ENCODE measurements at regions not wholly inside any gene's neighbourhood (a gene's known extent, or its start where the extent isn't known, plus 50 kb on each side); places are given as distances from the start of the nearest gene placed in this dataset.

DNA sequence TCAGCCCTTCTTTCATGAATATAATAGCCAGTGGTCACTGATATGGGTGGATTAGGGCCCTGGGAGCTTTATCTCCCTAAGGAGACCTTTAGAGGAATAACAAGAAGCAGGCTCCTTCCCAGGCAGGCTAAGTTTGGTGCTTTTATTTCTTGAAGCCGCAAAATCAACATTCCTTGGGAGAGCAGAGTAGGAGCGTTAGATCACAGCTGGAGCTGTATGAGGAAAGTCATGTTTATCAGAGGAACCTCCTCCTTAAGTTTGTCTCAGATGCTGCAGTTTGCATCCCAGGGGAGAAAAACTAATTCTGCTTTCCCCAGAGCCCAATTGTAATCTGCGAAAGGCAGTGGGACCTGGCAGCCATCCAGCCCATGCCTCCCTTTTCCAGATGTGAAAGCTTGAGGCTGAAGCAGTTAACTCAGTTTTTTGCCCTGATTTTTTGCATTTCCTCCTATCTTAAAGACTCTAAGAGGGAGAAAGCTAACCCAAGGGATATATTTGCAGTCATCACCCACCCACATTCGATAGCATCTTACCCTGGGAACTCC lies 186.0 kb upstream of the FRMPD4 start:
- no peak for DNase-seq (ENCODE audit: low spot score)

DNA sequence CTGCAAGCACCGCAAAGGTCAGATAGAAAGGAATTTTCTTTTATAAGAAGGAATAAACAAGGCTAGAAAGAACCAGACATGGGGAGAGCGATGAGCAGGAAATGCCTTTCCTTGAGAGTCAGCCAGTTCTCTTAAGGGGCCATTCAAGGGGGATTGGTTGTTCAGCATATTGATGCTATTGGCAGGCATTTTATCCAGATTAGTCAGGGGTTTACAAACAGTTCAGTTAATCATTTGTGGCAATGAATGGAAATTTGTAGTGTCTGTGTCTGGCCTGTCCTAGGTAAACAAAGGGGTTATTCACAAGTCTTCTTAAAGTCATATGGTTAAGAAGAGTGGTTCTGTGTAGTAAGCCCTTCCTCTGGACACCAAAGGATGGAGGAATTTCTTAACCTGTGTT lies 184.7 kb upstream of the FRMPD4 start:
- no peak for DNase-seq (ENCODE audit: low spot score)

- no peak for DNase-seq (ENCODE audit: low spot score)
Measured at GRCh38 chrX:11954176-11954575, 184.1 kb upstream of the FRMPD4 start.

DNA sequence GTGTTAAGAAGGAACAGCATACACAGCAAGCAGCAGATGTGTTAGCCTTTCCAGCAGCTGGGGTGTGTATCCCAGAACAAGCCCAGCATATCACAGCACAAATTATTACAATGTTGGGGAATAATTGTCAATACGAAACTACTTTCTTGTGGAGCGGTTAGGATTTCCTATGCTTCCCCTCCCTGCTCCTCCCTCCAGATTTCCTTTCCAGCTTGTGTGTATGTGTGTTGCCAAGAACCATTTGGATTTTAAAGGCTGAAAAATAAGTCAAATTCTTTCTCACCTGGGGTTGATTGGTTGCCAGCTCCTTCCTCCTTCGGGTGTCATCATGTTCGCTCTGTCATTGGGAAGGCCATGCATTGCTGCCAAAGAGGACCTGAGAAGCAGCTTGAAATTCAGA lies 178.2 kb upstream of the FRMPD4 start:
- DNase-seq (ENCODE audit: low spot score), result no peak

GRCh38 chrX:11965436-11965835 lies 172.8 kb upstream of the FRMPD4 start:
- no peak for DNase-seq (ENCODE audit: low spot score)

DNA sequence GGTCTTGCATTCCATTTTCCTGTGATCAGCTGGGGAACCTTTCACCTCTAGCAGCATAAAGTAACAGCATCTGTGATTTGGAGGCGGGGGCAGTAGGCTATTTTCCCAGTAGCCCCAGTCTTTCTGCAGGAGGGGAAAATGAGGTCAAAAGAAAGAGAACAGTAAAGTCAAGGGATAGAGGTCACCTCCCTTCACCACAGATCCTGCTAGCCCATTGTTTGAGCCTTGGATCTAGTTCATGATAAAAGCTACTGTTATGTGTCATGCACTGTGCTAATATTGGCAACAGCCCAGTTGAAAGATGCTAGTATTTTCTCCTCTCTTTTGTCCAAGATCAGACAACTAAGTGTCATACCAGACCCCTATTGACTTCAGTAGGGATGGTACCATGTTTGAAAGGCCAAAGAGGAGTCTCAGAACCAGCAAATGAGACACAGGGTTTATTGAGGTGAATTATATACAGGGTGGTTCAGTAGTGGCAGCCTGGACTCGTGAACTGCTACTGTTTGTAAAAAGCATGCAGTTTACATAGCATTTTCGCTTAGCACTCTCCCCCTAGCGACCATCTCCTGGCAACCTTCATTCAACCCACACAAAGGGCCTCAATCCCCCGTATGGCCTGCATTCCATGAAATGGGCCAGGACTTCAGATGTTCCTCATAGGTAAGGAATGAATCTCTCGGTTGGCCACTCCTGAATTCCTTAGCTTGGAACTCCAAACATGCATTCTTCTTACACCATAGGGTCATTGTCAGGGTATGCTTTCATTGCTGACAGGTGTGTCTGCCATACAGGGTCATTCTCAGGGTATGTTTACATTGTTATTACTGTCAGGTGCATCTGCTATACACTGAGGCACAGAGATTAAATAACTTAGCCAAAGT lies 170.0 kb upstream of the FRMPD4 start:
- no peak for DNase-seq (ENCODE audit: low spot score)

GRCh38 chrX:11968991-11969390 lies 169.3 kb upstream of the FRMPD4 start:
- DNase-seq (ENCODE audit: low spot score), result no peak

DNA sequence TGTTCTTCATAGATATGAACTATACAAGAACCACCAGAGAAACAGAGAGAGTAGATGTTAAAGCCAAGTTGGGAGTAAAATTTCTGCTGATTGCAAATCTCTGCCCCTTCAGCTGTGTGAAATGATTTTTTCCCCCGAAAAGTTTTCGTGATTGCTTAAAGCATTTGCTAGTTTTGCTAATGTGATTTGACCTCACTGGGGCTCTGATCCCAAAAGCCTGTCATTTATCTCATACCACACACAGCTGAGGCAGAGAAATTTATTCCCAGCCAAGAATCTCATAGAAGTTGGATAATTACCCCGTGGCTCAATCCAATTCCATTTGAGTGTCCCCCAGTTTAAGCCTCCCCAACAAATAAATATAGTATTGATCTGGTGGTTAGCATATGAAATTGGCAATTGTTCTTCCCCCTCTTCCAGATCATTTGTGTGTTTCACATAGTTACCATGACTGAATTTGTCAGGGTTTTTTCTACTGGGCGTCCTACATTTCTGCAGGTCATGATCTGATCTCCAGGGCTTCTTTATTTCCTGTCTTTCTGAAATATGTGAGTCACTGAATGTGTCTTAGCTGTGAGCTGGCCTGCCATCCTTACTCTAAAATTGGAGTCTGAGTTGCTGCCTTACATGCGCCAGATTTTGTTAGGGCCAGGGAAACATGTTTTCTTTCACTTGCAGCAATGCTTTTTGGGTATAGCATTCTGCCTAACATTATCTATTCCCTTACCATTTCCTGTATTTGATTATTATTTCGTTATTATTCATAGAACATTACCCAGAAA lies 167.5 kb upstream of the FRMPD4 start:
- DNase-seq (ENCODE audit: low spot score), result no peak

- DNase-seq (ENCODE audit: low spot score), result no peak
Measured at GRCh38 chrX:11976663-11977062, 161.6 kb upstream of the FRMPD4 start.

DNA sequence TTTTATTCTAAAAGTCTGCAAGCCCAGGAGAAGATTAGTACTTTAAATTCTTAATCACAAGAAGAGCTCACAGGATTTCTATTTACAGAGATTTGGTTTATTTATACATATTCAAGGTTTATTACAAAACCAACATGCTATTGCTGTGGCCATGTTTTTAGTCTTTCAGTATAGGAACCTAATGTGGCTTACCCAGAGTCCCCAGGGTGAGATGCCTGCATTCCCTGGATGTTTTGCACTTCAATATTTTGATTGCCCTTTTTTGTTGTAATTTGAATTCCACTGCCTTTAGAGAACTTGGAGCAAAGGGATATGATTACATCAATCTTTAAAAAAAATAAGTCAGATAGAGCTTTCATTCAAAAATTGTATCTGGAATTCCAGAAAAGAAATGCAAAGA lies 146.0 kb upstream of the FRMPD4 start:
- no peak for DNase-seq (ENCODE audit: low spot score)

GRCh38 chrX:11995146-11995545 lies 143.1 kb upstream of the FRMPD4 start:
- DNase-seq (ENCODE audit: low spot score), result no peak

GRCh38 chrX:11996810-11997209 lies 141.5 kb upstream of the FRMPD4 start:
- no peak for DNase-seq (ENCODE audit: low spot score)

DNA sequence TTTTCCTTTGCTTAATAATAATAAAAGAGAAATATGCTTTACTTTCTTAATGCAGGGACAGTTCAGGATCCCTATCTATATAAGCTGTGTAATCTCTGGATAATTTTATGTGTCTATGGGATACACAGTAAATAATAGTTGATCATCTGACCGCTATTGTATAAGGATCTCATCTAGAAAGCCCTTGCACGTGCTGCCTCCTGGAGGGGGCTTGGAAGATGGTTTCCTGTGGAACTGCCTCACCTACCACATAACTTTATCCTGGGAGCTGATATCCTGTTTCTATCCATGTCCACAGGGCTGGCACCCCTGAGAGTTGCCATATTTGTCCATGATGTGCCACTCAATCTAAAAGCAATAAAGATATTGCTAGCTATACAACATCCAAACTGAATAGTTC lies 139.3 kb upstream of the FRMPD4 start:
- DNase-seq (ENCODE audit: low spot score), result no peak

- no peak for DNase-seq (ENCODE audit: low spot score)
Measured at GRCh38 chrX:12002876-12003275, 135.4 kb upstream of the FRMPD4 start.

- no peak for DNase-seq (ENCODE audit: low spot score)
Measured at GRCh38 chrX:12007881-12008280, 130.4 kb upstream of the FRMPD4 start.

GRCh38 chrX:12010436-12010835 lies 127.8 kb upstream of the FRMPD4 start:
- DNase-seq (ENCODE audit: low spot score), result no peak

- no peak for DNase-seq (ENCODE audit: low spot score)
Measured at GRCh38 chrX:12011075-12011474, 127.2 kb upstream of the FRMPD4 start.

- no peak for DNase-seq (ENCODE audit: low spot score)
Measured at GRCh38 chrX:12013211-12013618, 125.1 kb upstream of the FRMPD4 start.

DNA sequence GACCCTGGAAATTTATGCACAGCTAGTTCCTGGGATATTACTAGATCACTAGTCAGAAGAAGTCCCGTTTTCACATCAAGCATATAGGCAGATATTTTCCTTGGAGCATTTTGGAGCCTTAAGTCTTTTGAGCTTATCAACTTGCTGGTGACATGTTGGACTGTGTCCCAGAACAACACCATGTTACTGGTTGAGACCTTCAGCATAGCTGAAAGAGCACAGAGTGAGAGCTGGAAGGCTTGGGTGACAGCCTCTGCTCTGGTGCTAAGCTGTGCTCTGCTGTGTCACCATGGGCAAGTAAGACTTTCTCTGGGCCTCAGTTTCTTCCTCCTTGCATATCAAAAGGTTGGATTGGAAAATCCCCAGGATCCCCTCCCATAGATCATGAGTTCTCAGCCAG lies 116.6 kb upstream of the FRMPD4 start:
- DNase-seq (ENCODE audit: low spot score), result no peak

DNA sequence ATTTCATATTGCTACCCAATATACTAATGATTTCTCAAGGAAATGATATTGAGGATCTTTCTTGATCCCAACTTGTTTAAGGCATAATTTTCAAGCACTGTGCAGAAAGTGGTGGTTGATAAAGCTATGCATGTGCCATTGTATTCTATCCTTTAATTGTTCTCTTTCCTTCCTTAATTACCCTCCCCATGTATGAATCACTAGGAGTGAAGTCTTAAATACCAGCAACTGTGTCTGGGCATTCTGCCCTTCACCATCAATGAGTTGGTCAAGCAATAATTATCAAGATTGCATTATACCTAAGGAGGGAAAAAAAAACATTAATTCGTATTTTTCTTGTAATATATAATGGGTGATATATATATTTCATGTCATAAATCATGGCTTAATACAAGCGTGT lies 111.8 kb upstream of the FRMPD4 start:
- no peak for DNase-seq (ENCODE audit: low spot score)

DNA sequence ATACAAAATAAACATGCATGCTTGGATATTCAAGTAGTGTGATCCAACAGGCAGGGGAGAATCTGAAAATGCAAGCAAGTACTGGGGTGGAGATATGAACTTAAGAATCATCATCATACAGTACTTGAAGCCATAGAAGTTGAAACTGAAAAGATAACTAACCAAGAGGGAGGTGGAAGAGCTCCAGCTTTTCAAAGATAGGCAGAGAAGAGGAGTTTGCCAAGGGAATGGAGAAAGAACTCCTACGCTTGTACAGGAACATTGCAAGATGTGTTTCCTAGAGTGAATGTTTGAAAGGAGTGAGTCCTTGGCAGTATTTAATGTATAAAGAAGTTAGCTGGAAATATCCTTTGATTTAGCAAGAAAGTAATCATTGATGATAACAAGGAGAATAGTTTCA lies 106.2 kb upstream of the FRMPD4 start:
- DNase-seq (ENCODE audit: low spot score), result no peak

DNA sequence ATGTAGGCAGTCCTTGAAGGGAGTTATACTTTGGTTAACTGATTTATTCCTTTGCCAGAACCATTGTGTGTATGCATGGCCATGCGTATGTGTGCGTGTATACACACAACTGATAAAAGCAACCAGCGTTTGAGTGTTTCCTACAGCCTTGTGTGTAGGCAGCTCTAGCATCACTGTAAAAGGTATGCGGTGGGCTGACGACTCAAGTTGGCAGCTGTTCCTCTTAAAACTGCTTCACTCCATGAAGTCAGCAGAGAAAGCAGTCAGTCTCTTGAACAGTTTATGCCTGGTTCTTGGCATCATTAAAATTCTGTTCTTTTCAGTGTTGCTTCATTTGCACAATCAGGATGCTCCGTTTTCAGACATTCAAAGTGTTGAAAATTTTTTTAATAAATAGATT lies 103.5 kb upstream of the FRMPD4 start:
- DNase-seq (ENCODE audit: low spot score), result no peak

GRCh38 chrX:12042615-12043014 lies 95.7 kb upstream of the FRMPD4 start:
- DNase-seq (ENCODE audit: low spot score), result no peak
